ELF-1 (cell line): ENCODE measurements at regions not wholly inside any gene's neighbourhood (a gene's known extent, or its start where the extent isn't known, plus 50 kb on each side); places are given as distances from the start of the nearest gene placed in this dataset.

ENCODE experiments used
- DNase-seq: peaks from one replicate; pipeline ENCODE4 v3.0.0-alpha.2; 2016; ENCODE audit warnings: low read depth, low spot score

DNA sequence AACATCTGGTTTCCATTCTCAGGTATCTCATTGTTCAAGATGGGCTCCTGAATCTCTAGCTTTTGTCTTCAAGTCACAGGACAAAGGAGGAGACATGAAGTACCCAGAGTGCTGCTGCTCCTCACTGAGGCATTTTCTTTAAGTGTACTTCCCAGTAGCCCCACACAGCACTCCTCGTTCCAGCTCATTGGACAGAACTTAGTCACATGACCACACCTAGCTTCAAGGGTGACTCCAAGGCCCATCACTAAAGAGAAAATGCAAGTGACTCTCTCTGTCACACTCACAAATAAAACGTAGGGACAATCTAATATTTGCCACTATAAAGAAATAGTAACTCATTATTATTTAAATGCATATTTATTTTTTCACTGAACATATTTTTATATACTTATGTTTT is 58.3 kb upstream of the NEUROD6 start:
- no peak for DNase-seq

DNA sequence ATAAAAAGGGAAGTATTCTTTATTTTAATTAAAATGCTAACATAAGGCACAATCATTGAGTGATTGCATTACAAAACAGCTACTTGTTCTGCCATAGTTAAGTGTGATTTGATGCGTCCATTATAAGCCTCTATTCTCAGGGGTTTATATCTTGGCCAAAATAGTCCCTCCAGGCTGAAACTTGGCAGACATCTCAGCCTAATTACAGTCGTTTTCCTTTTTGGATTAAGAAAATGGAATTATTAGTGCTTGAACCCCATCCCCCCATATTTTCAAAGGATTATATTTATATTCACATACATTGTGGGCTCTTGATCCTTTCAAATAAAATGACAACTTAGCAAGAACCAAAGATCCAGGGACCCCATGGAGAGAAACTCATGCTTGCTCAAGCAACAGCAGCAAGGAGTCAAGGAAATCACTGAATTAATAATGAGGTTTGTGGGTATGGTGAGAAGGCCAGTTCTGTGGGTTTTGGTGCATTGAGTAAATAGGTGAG is 66.7 kb upstream of the NEUROD6 start:
- DNase-seq = no peak

DNA sequence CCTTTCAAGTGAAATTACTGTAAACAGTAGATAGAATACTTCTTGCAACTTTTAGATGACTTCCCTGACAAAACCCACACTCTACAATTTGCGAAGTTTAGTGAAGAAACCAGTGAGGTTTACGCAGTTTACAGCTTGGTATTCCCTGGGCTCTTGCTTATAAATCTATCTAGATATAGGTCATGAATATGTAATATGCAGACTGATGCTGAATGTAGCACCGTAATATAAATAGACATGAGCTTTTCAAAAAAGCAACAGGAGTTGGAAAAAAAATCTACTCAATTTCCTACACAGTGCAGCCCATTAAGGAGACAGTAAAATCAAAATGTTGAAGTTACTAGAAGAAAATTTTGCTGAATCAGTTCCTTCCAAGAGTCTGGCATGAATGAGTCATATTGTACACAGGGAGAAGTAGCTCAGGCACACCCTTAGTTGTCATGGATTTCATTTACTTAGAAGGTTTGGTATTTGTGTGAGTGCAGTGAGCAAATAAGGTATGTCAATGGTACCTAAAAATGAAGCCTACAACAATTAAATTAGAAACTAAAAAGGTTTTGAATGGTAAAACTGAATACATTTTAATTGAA is 67.7 kb upstream of the NEUROD6 start:
- DNase-seq = no peak

DNA sequence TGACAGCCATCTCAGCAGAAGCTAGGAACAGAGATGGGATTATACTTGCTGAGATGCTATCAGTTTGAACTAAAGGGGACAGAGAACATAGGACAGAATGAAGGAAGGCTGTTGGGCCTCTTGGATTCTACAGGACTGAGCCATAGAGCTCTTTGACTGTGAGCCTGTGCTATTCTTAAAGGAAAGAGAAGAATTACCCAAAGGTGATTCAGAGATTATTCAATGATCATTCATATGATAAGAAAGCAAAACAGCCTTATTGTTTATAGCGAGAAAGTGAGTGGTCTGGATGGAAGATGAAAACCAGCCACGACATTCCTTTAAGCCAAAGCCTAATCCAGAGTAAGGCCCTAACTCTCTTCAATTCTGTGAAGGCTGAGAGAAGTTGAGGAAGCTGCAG is 69.7 kb upstream of the NEUROD6 start:
- no peak for DNase-seq

DNA sequence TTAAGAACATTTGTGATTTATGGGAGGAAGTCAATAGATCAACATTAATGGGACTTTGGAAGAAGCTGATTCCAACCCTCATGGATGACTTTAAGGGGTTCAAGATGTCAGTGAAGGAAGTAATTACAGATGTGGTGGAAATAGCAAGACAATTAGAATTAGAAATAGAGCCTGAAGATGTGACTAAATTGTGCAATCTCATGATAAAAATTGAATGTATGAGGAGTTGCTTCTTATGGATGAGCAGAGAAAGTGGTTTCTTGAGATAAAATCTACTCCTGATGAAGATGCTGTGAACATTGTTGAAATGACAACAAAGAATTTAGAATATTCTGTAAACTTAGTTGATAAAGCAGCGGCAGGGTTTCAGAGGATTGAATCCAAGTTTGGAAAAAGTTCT is 70.9 kb upstream of the NEUROD6 start:
- no peak for DNase-seq

DNA sequence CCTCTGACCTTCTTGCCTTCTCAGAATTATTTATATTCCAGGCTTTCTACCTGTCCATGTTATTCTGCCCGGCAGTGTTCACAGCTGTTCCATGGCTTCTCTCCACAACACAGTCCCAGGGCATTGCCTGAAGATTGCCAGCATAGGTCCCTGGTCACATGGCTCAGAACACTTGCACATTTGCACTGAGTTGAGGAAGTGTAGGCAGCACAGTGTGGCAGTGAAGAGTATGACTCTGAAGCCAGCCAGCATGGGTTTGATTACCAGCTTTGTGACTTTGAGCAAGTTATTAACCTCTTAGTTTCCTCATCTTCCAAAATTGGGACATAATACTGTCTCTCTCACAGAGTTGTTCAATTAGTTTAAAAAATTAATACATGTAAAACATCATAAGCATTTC is 73.2 kb upstream of the NEUROD6 start:
- DNase-seq = no peak

DNA sequence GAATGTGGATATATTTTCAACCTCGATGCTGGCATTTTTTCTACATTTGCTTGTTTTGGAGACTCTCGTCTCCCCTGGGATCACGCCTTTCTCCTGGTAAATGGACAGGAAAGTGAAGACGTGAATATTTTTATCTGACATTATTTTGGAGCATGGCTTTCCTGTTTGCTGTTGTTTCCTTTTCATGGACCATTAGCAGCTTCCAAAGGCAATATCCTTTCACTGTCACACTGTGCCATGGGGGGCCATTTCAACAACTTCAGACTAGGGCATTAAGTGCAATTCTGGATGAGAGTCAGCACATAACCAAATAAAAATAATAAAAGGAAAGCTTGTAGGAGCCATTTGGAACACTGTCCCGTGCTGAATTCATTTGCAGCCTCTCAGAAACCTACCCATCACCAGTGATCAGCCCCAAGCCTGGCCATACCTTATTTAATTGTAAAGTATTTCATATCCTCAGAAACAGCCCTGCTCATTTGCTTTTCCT is 75.9 kb upstream of the NEUROD6 start:
- DNase-seq = no peak

DNA sequence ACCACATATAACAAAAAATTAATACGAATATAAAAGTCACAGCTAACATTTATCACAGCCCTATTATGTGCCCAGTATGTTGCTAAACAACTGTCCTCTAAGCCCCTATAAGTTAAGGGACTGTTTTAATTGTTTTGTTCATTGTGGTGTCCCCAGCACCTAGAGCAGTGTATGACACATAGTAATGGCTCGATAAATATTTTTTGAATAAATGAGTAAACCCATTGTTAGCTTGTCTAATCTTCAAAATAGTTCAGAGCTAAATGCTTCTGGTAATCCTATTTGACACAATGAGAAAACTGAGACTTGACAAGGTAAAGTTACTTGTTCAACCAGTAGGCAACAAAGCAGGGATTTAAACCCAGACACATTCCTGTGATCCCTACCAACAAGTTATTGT is 78.4 kb upstream of the NEUROD6 start:
- DNase-seq = no peak

DNA sequence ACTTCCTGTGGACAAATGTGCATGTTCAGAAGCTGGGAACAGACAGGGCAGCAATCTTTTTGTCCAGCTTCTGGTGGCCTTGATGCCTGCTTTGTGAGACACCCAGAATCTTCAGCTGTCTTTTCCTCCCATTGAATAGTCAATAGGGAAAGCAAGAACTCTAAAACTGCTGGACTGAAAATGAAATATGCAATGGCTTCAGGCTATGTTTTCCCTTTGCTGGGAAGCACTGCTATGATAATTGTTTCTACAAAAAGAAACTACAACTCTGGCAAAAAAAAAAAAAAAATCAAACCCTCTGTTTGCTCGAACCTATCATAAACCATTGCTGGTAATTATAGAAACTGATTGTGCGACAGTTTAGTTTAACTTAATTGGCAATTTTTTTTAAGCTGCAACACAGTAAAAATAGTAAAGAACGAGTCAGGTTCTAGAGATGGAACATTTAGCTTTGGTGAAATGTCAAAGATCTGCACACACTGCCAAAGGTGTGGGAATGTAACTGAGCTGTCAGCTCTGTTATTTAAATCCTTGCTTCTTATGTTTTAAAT is 79.1 kb upstream of the NEUROD6 start:
- DNase-seq = no peak

DNA sequence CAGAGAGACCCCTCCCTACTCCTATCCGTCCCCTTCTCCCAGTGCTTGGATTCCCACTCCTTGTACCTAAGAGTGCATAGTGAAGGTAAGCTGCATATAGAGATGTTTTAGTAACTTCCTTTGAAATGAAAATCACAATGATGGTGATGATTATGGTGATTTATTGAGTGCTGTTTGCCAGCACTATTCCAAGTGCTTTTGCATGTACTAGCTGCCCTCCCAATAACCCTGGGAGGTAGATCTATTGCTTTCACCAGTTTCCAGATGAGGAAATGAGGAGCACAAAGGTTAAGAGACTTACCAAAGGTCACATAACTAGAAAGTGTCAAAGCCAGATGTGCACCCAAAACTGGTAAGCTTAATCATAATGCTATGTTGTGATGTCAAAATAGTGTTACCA is 80.4 kb upstream of the NEUROD6 start:
- DNase-seq = no peak

DNA sequence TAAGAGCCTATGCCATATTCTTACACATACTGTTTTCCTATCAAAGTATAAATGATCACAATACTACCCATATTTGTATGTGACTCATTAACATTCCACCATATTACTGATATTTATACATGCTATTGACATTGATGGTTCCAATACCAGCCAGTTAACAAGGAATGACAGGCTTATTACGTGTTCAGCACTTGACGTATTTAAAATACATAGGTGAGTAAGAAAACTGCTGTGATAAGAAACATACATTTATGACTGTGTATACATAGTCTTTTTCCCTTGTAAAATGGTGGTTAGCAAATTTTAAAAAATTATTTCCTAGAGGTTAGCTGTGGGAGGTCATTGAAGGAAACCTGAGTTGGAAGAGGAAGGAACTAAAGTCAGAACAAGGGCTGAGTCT is 81.1 kb upstream of the NEUROD6 start:
- no peak for DNase-seq

DNA sequence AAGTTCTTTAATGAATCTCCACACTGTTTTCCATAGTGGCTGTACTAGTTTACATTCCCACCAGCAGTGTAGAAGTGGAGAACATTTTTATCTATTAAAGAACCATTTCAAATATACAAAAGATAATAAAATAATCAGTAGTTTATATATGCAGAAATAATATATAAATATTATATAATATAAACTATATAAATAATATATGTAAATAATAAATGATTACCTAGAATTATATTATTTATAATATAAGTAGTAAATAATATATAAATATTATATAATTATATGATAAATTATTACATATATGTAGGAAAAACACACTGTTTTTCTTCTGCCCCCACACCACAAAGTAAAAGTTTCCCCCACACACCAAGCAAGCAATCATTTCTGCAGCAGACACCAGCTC is 83.5 kb upstream of the NEUROD6 start:
- no peak for DNase-seq

DNA sequence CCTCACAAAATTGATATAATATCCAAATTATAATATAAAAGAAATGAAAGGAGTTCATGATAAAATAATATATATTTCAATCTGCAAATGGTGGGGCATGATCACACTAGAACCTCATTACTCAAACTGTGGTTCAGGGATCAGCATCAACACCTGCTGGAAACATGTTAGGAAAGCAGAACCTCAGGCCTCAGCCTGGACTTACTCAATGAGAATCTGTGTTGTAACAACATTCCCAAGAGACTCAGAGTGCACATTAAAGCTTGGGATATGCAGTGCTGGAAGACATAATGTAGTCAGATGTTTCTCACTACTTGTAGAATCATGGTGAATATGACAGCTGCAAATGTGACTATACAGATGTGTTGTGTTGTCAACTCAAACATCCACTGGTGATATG is 81.7 kb upstream of the ITPRID1 start:
- no peak for DNase-seq

DNA sequence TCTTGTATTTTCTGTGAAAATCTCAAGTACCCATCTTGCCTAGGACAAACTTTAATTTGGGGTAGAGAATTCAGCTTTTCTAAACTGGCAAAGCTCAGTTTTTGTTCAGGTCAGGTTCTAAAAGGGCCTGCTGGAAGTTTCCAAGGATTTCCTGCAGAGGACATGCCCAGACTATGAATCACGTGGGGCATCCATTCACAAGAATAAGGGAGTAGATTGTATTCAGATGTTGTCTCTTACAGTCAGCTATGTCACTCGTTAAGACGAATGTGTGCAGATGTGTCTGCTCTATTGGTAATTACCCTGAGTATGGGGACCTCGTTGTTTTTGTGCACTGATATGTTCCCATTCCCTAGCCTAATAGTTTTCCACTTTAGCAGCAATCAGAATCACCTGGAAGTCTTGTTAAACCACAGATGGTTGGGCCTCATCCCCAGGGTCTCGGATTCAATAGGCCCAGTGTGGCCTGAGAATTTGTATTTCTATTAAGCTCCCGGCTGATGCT is 81.0 kb upstream of the ITPRID1 start:
- DNase-seq = no peak

DNA sequence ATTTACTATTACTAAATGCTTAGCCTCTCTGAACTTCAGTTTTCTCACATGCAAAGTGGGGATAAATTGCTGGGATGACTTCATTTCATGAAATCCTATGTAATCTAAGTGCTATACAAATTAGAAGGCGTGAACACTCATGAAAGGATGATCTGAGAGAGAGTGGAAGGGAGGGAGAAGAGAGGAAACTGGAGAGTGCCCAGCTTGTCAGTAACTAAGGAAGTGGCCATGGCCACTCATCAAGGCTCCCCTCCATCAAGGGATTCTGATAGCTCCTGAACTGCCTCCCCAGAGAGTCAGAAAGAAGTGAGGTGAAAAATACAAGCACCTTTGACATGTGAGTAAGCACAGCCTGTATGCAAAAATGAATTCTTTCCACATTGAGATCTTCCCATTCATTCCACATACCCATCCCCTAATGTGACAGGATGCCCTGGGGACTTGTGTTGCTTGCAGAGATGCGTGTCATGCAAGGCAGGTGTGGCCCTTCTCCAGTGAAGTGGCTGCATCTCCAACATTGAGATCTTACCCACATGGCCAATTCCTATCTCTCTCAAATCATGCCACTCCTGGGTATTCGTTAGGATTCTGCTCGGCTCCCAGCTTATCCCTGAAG is 76.5 kb upstream of the ITPRID1 start:
- DNase-seq = no peak

DNA sequence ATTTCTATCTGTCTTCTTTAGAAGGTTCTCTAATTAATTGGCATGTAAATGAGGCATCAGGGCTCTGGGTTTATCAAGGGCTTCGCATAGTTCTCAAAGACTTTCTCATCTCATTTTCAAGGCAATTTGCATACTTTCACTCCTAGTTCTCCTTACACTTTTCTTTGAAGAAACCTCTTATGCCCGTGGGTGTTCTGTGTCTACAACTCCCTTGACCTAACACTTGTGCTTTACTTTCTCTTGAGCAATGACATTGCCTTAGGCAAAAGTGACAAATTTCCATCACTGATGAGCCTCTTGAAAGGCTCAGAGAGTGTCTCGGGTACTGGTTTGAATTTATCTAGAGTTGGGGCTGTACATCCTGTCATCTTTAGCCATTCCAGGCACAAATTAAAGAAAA is 74.7 kb upstream of the ITPRID1 start:
- no peak for DNase-seq

DNA sequence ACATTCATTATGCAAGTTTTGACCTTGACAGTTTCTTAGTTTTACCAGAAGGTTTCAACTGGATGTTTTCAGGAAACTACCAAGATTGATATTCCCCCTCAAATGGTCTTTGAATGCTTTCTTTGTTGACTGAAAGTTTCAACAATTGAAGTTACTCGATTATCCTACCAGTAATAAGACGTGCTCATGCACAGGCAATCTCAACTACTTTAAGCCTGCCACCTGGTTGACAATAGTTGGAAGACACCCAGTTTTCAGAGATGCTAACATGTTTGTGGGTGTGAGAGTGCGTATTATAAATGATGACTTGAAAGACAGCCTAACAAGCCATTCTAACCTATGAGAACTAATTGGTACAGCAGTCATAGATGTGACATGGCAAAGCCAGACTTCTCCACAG is 73.4 kb upstream of the ITPRID1 start:
- no peak for DNase-seq

DNA sequence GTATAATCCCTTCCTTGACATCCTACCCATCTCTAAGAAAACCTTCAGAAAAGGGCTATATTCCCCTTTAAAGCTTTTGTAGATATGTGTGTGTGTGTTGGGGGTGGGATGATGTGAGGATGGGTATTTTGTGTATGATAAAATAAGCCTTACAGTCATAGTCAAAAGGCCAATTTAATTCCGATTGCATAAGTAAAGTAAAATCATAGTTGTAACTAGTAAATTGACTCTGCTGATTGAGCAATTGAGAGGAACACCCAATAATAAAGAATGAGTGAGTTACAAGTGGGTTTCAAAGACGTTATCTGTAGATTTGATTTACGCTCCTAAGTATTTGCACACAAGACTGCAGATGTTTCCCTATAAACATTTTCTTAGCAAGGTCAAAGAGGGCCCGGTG is 71.3 kb upstream of the ITPRID1 start:
- DNase-seq = no peak

DNA sequence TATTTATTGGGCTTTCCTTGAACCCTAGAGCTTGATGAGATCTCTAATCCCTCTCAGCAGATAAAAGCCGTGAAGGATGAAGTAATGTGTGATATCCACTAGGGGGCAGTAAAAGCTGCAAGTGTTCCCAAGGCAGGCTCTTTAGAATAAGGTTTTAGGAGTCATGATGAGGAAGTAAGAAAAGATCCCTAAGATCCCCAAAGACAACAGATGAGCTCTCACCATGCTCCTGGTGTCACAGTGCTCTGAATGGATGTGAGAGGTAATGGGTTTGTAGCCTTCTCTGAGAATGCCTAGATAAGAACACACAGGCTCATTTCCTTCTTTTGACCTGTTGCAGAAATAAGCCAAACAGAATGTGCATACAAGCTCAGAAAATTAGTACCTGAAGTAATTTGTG is 70.4 kb upstream of the ITPRID1 start:
- DNase-seq = peak; percentile 51

DNA sequence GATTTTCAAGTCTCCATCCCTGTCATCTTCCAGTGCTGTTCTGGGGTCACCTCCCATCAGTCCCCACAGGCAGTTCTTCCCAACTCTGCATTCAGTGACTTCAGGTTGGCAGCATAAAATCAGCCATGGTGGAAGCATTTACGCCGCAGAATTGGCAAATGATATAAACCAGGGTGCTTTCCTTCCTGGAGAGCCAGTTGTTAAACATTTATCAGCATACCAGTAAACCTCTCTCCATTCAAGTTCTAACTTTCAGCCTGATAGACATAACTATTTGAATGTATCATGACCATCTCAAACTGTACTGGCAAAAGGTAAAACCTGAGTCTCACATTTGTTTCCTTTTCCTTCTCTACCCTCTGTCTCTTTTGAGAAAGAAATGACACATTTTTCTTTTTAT is 69.7 kb upstream of the ITPRID1 start:
- no peak for DNase-seq

DNA sequence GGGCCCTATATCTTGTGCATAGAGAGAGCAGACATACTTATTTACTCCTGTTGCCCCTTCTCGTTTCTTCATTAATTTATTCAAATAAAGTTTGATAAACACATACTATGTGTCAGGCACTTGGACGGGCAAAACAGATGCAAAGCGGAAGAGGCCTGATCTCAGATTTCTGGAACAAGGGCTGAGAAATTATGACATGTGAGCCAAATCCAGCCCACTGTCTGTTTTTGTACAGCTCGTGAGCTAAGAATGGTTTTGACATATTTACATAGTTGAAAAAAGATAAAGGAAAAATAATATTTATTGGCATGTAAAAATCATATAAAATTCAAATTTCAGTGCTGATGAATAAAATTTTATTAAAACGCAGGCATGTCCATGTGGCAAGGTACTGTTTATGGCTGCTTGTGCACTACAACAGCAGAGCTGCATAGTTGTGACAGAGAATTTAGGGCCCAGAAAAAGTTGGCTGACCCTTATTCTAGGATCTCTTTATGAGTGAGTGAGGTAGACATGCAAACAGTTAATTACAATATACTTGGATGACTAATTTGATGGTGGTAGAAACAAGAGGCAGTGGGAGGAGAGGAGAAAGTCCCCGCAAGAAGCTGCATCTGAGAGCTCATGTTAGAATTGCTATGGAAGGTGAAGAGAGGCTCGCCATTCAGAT is 68.1 kb upstream of the ITPRID1 start:
- DNase-seq = no peak

DNA sequence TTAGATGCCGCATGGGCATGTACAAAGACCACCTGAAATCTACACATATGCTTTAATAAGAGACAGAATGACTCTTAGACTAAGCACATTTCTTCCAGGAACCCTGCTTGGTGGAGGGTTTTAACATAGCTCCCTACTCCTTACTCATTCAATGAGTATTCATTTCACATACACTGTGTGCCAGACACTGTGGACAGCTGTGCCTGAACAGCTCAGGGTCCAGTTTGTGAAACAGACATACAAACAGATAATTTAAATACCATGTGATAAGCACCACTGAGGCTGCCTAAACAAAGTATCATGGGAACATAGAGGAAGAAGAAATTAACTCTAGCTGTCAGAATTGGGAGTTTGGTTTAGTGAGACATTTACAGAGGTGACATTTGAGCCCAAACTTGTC is 65.2 kb upstream of the ITPRID1 start:
- no peak for DNase-seq

DNA sequence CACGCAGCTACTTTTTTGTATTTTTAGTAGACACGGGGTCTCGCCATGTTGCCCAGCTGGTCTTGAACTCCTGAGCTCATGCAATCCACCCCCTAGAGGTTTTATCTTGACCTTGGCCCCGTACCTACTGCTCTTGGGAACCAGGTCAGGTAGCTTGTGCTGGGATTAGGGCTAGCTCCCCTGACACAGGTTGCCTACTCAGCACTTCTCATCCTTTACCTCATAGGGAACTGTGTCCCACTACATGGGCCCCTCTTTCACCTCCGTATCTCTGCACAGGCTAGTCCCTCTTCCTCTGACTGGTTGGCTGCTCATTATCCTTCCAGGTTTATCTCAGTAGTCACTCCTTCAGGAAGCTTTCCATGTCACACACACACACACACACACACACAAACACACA is 58.0 kb upstream of the ITPRID1 start:
- no peak for DNase-seq
